PC-9 (cell line): ENCODE measurements at regions not wholly inside any gene's neighbourhood (a gene's known extent, or its start where the extent isn't known, plus 50 kb on each side); places are given as distances from the start of the nearest gene placed in this dataset.

Experiments
- BruUV-seq: library from RNA; stranded (reverse); fragments of 400-500 nt; replicated peaks from 2 replicates; lab custom pipeline; 2021; lab: Mats Ljungman, UMichigan
- CTCF ChIA-PET: fragments of 300-600 bp; sonication (Branson Sonifier 250); formaldehyde crosslinking; loops from one replicate; lab custom pipeline; 2022; ENCODE audit warnings: antibody characterized with exemption; lab: Charles Lee
- POLR2A ChIA-PET: fragments of 300-600 bp; sonication (Branson Sonifier 250); formaldehyde crosslinking; loops from one replicate; lab custom pipeline; 2022; ENCODE audit warnings: antibody characterized with exemption; ENCODE audit not compliant: unreplicated experiment; lab: Charles Lee
- DNase-seq, 2 experiments: peaks; one replicate each; pipeline versions ENCODE4 v3.0.0 to v3.0.0-alpha.2; 2015 to 2022; ENCODE audit warnings: mixed read lengths in 1 of 2
- H2AFZ ChIP-seq: fragments of 200-600 bp; sonication (generic); 2 replicates; pipeline ENCODE4 v1.8.1; 2017; ENCODE audit warnings: antibody characterized with exemption
- H3F3A ChIP-seq: fragments of 200-600 bp; sonication (generic); 2 replicates; pipeline ENCODE4 v1.8.1; 2017; ENCODE audit warnings: antibody characterized with exemption, mild to moderate bottlenecking, low read depth; ENCODE audit not compliant: insufficient read depth
- H3K27ac ChIP-seq: fragments of 200-600 bp; sonication (generic); 2 replicates; pipeline ENCODE4 v1.6.1; 2016; ENCODE audit warnings: mixed run types
- H3K27me3 ChIP-seq: fragments of 200-600 bp; sonication (generic); 2 replicates; pipeline ENCODE4 v1.6.1; 2016; ENCODE audit warnings: low read depth, mixed run types; ENCODE audit not compliant: insufficient read depth
- H3K36me3 ChIP-seq: fragments of 200-600 bp; sonication (generic); 2 replicates; pipeline ENCODE4 v1.6.1; 2016; ENCODE audit warnings: low read depth, mixed run types
- H3K4me1 ChIP-seq: fragments of 200-600 bp; sonication (generic); replicated peaks from 2 replicates; pipeline ENCODE4 v1.6.1; 2016; ENCODE audit warnings: mixed run types; ENCODE audit not compliant: insufficient read depth
- H3K4me2 ChIP-seq: fragments of 200-600 bp; sonication (generic); 2 replicates; pipeline ENCODE4 v1.6.1; 2017; ENCODE audit warnings: mixed run types
- H3K4me3 ChIP-seq: fragments of 200-600 bp; sonication (generic); 2 replicates; pipeline ENCODE4 v1.6.1; 2016; ENCODE audit warnings: mixed run types
- H3K79me2 ChIP-seq: fragments of 200-600 bp; sonication (generic); 2 replicates; pipeline ENCODE4 v1.6.1; 2017; ENCODE audit warnings: low read depth, mixed run types
- H3K9me2 ChIP-seq: fragments of 200-600 bp; sonication (generic); 2 replicates; pipeline ENCODE4 v1.8.1; 2017; ENCODE audit warnings: mild to moderate bottlenecking; ENCODE audit not compliant: insufficient read depth
- H3K9me3 ChIP-seq: fragments of 200-600 bp; sonication (generic); 2 replicates; pipeline ENCODE4 v1.8.1; 2016; ENCODE audit warnings: low read depth; ENCODE audit not compliant: insufficient read depth
- H4K20me1 ChIP-seq: fragments of 200-600 bp; sonication (generic); 2 replicates; pipeline ENCODE4 v1.8.1; 2017; ENCODE audit not compliant: insufficient read depth
- EZH2 ChIP-seq: fragments of 200-600 bp; sonication (generic); IDR thresholded peaks from 2 replicates; pipeline ENCODE4 v1.8.0; 2017; ENCODE audit warnings: antibody characterized with exemption, low read depth
- intact Hi-C: fragments of 100-400 bp; cut with micrococcal nuclease; formaldehyde crosslinking; loops from one replicate; pipeline ENCODE4 v1.10.0; 2022; ENCODE audit not compliant: unreplicated experiment
- TF ChIP-seq, protein P1 (sequence below): fragments of 200-600 bp; sonication (generic); conservative IDR thresholded peaks from 2 replicates; pipeline ENCODE4 v1.6.1; 2017; ENCODE audit warnings: mixed run types, antibody characterized with exemption, mild to moderate bottlenecking, moderate library complexity

DNA sequence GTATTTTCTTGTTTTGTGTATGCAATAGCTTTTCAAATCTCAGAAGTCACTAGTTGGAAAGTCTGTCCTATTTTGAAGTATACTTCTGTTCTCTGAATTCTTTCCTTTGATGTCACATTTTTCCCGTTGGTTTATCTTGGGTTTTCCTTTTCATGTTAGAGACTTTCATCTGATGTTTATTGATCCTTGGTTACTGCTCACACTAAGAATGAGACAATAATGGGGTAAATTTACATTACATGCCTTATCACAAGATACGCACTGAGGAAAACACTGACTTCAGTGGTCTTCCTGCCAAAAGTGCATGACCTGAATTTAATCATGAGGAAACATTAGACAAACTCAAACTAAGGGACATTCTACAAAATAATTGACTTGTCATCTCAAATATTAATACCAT is 63.5 kb upstream of the C1GALT1 start:
- CTCF ChIA-PET = no interaction called here
- Histone ChIP-seq H3K4me3 (no peak overlapping the region), H3K36me3 (no peaks in the 10 kb centered on the region), H4K20me1 (no peaks in the 10 kb centered on the region), H3F3A (no peaks in the 10 kb centered on the region), H3K9me2 (no peaks in the 10 kb centered on the region; the same call in 1 of the 2 replicates), H3K27ac (no peak overlapping the region), H3K4me2 (no peak overlapping the region), H3K9me3 (no peaks in the 10 kb centered on the region), H3K79me2 (no peaks in the 10 kb centered on the region), H2AFZ (no peak overlapping the region), H3K4me1 (no peaks in the 10 kb centered on the region), H3K27me3 (no peaks in the 10 kb centered on the region)
- POLR2A ChIA-PET = no interaction called here
- TF ChIP-seq, protein P1, sequence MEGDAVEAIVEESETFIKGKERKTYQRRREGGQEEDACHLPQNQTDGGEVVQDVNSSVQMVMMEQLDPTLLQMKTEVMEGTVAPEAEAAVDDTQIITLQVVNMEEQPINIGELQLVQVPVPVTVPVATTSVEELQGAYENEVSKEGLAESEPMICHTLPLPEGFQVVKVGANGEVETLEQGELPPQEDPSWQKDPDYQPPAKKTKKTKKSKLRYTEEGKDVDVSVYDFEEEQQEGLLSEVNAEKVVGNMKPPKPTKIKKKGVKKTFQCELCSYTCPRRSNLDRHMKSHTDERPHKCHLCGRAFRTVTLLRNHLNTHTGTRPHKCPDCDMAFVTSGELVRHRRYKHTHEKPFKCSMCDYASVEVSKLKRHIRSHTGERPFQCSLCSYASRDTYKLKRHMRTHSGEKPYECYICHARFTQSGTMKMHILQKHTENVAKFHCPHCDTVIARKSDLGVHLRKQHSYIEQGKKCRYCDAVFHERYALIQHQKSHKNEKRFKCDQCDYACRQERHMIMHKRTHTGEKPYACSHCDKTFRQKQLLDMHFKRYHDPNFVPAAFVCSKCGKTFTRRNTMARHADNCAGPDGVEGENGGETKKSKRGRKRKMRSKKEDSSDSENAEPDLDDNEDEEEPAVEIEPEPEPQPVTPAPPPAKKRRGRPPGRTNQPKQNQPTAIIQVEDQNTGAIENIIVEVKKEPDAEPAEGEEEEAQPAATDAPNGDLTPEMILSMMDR = no peak
- no peak for TF ChIP-seq EZH2
- no TSS peak for BruUV-seq
- intact Hi-C loops = no loop called here
- DNase-seq = no peak

DNA sequence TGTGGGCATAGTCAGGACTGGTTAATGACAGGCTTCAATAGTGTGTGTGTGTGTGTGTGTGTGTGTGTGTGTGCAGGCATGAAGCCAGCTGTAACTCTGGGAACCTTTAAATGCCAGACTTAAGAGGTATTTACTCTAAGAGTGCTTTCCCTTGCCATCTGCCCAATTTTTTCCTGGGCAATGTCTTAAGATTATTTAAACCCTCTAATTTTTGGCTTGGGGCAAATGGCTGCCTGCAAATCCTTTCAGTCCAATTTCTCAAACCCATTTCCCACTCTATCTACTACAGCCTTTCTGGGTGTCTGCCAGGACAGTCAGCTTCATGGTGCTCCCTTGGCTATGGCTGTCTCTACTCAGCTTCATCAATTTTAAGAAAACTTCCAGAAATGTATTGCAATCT is 62.6 kb upstream of the C1GALT1 start:
- no peaks in the 10 kb centered on the region for H4K20me1 ChIP-seq
- H3K9me3 ChIP-seq = no peaks in the 10 kb centered on the region
- DNase-seq = no peak
- intact Hi-C loops = no loop called here
- no peaks in the 10 kb centered on the region for H3K4me1 ChIP-seq
- CTCF ChIA-PET = interaction anchor here (0.6 kb wide), 1 partner anchor 17 kb away, joined by 4 read pairs; no protein-coding TSS in a partner anchor
- BruUV-seq = no TSS peak
- no peaks in the 10 kb centered on the region for H3K36me3 ChIP-seq
- H3K4me2 ChIP-seq = no peak overlapping the region
- TF ChIP-seq, protein P1 = no peak
- TF ChIP-seq EZH2 = no peak
- H3K27me3 ChIP-seq = no peaks in the 10 kb centered on the region
- no peaks in the 10 kb centered on the region; the same call in 1 of the 2 replicates for H3K9me2 ChIP-seq
- H3F3A ChIP-seq = no peaks in the 10 kb centered on the region
- POLR2A ChIA-PET = no interaction called here
- H3K27ac ChIP-seq = no peak overlapping the region
- no peak overlapping the region for H3K4me3 ChIP-seq
- no peaks in the 10 kb centered on the region for H3K79me2 ChIP-seq
- no peak overlapping the region for H2AFZ ChIP-seq

- H3K27me3 ChIP-seq = no peaks in the 10 kb centered on the region
- no peaks in the 10 kb centered on the region for H3K36me3 ChIP-seq
- no TSS peak for BruUV-seq
- intact Hi-C loops = no loop called here
- no peaks in the 10 kb centered on the region for H3F3A ChIP-seq
- H3K27ac ChIP-seq = no peak overlapping the region
- TF ChIP-seq, protein P1 = no peak
- TF ChIP-seq EZH2 = no peak
- no peaks in the 10 kb centered on the region for H3K9me3 ChIP-seq
- H3K4me1 ChIP-seq = no peaks in the 10 kb centered on the region
- no peak for DNase-seq
- H4K20me1 ChIP-seq = no peaks in the 10 kb centered on the region
- no peak overlapping the region for H3K4me2 ChIP-seq
- ChIA-PET POLR2A (no interaction called here), CTCF (no interaction called here)
- no peaks in the 10 kb centered on the region; the same call in 1 of the 2 replicates for H3K9me2 ChIP-seq
- no peak overlapping the region for H3K4me3 ChIP-seq
- H3K79me2 ChIP-seq = no peaks in the 10 kb centered on the region
- no peak overlapping the region for H2AFZ ChIP-seq
These were observed 60.3 kb upstream of the C1GALT1 start for GRCh38 chr7:7122033-7122478.
